GM18861 (cell line): ENCODE measurements at regions not wholly inside any gene's neighbourhood (a gene's known extent, or its start where the extent isn't known, plus 50 kb on each side); places are given as distances from the start of the nearest gene placed in this dataset.
"Not testable (repeated sequence)": the region's sequence is repeated elsewhere in the genome, so short reads cannot be mapped to it uniquely, and the experiment has no call there.

Experiments
- ATAC-seq: cut with Tn5 transposase; IDR thresholded peaks from one replicate; pipeline ENCODE4 v1.9.1; 2021; ENCODE audit not compliant: unreplicated experiment

DNA sequence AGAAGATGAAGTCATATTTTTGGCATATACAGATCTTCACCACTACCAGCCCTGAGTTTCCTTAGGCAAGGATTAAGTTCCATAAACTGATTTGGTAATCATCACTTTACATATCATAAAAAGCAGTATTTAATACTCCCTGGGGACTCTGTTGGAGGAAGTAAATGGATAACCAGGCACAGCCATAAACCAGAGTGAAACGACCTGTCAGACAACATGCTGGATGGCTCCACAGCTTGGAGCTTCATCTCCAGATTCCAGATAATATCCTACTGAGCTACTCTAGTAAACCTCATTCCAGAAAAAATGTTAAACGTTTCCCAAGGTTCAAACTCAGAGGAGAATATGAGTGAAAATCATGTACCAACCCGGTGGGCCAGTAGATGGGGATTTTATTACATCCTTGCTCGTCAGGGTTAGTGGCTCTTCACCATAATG, 109.2 kb downstream of the BASP1 start:
- ATAC-seq = no peak

- no peak for ATAC-seq
These were observed 109.7 kb downstream of the BASP1 start for GRCh38 chr5:17327048-17327625.

DNA sequence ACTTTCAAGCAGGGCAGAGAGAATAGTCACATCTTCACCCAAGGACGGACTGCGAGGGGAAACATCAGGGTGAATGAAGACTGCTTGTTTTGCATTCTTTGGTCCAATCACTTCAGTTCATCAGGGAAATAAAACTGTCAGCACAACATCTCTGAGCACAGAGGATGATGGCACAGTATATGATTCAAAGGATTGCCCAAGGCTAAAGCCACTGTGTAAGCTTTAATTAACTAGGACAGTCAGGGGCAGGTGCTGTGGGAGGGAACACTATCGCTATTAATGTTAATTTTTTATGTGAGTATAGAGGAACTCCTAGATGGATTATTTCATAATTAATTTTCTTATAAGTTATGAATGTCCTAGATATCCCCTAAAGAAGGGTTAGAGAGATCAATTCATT, 112.1 kb downstream of the BASP1 start:
- no peak for ATAC-seq

DNA sequence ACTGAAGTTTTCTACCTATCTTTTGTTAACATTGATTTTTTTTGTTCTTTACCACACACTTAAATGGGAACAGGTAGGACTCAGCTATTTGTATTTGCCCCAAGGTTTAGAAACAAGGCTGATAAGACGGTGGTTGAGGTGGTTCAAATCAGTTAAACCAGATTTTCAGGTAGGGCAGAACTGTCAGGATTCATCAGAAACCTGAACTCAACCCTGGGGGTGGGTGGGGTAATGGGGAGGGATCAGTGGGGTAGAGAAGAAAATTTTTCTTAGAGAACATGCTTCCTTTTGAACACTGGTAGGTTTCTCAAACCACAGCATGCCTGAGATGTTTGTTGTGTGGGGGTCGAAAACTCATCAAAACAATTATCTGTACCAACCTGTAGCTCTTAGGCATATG, 113.0 kb downstream of the BASP1 start:
- no peak for ATAC-seq

GRCh38 chr5:17331651-17332050, 114.2 kb downstream of the BASP1 start:
- no peak for ATAC-seq

DNA sequence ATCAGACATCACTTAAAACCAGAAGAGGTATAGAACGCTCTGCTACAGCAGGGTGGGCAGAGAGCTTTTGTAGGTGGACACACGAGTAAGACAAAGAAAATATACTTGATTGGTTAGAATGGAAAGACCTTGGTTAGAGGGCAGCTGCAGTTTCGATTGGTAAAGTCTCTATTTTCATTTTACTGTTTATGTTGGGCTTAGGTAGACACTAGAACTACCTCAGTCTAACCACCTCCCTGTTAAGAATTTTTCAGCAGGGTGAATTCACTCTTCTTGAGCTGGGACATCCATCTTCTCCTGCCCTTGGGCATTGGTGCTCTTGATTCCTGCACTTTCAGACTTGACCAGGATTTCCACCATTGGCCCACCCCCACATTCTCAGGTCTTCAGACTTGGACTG, 116.3 kb downstream of the BASP1 start:
- ATAC-seq = no peak

- no peak for ATAC-seq
These were observed 118.6 kb downstream of the BASP1 start for GRCh38 chr5:17336054-17336453.

DNA sequence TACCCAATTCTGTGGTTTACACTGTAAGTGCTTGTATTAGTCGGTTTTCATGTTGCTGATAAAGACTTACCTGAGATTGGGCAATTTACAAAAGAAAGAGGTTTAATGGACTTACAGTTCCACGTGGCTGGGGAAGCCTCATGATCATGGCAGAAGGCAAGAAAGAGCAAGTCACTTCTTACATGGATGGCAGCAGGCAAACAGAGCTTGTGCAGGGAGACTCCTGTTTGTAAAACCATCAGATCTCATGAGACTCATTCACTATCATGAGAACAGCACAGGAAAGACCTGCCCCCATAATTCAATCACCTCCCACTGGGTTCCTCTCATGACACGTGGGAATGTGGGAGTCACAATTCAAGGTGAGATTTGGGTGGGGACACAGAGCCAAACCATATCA, 119.3 kb downstream of the BASP1 start:
- ATAC-seq = not testable (repeated sequence)

DNA sequence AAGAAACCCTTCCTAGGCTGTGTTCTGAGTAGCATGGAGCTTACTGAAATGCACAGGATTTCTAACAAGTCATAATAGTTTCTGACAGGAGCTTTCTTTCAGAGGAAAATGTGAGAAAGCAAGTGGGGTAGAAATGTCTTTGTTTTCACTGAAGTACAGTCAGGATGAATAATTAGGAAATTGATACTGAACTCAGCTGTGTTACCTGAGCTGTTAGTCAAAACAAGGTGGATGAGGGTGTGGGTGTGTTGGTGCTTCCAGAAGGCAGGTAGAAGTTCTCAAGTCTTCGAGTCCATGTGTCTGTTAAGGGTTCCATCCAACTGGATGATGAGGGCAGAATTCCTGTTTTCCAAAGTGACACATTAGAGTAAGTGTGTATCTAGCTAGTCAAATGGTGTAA, 122.4 kb downstream of the BASP1 start:
- ATAC-seq = no peak

- ATAC-seq = no peak
These were observed 122.9 kb downstream of the BASP1 start for GRCh38 chr5:17340379-17340778.

GRCh38 chr5:17340819-17341218, 123.4 kb downstream of the BASP1 start:
- no peak for ATAC-seq

- ATAC-seq = peak; percentile 95
These were observed 126.2 kb downstream of the BASP1 start for GRCh38 chr5:17343675-17344074.

DNA sequence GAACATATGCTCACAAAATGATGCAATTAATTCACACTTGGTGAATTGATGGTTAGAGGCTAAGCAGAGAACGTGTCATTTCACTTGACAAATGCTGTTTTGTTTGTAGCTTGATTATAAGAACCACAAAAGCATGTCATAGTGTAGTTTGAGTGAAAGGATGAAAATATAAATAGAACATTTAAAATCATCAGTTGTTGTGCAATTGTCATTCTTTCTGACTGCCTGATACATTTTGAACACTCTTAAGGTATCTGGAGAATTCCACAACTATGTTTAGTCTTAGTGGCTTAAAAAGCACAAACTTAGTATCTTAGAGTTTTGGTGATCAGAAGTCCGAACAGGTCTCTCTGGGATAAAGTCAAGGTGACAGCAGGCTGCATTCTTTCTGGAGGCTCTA, 129.4 kb downstream of the BASP1 start:
- ATAC-seq = no peak

DNA sequence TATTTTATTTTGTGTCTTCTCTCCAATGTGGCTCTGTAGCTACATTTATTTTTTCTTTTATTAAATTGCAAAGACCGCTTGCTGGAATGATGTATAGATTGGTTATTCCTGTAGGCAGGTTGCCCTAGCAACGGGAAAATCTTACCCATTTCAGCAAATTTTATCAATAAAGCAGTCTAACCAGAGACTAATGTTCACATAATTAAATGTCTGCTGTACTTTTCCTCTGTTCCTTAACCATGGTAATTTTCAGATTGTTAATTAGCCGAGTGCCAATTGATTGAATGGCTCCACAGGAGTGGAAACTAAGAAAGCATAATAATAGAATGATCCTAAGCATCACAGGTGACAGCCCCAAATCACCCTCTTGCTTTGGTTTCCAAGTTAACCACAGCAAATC, 134.8 kb downstream of the BASP1 start:
- ATAC-seq = no peak

- ATAC-seq = no peak
These were observed 136.8 kb downstream of the BASP1 start for GRCh38 chr5:17354265-17354664.

- ATAC-seq = no peak
These were observed 138.3 kb downstream of the BASP1 start for GRCh38 chr5:17355586-17356346.

DNA sequence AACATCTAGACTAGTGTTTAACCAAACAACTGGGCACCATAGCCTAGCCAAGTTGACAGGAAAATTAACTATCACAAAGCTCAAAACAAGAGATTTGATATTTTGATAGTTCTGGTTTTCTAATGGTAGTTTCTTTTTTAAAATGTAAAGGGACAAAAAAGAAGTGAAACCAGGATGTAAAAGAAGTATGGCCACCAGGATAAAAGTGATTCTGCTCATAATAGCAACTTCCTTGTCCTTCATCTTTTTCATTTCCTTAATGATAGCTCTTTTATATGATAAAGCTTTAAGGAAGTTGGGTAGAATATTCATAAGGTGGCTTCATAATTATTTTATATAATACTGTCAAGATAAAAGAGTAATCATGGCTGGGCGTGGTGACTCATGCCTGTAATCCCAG, 139.1 kb downstream of the BASP1 start:
- no peak for ATAC-seq

GRCh38 chr5:17357504-17357903, 140.1 kb downstream of the BASP1 start:
- no peak for ATAC-seq

GRCh38 chr5:17358031-17358430, 140.0 kb upstream of the TAF11L2 start:
- no peak for ATAC-seq

DNA sequence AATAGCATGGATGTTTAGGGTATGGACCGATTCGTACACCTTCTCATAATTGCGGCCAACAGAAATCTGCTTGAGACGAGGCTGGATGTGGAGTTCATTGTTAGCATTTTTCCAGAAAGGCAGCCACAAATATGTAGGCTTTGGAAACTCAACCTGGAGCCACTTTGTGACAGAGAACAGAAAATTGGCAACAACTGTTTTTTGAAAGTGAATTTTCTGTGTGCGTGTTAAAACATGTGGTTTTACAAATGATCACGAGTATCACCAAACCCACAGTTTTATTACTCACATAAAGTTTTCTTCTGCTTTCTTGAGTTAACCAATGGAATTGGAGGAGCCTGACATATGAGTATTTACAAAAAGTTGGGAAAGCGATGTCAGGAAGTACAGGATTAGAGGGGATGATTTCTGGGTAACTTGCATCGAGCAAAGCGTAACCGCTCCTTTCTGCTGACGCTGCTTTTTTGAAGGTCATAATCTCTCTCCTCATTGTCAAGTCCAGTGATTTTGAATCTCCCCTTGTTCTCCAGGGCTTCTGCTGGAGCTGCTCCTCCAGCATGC, 138.5 kb upstream of the TAF11L2 start:
- no peak for ATAC-seq

DNA sequence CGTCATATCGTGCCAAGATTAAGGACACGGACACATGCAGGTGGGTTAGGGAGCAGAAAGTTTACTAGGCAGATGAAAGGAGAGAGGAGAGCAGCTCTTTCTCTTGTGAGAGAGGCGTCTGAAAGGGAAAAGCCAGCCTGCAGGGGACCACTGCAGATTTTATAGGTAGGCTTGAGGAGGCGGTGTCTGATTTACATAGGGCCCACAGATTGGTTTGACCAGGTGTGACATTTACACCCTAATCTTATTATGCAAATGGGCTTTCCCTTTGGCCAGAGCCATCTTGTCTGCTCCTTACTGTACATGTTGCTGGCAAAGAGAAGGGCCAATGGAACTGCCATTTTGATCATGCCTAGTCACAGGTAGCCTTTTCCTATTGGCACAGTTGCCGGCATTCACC, 137.2 kb upstream of the TAF11L2 start:
- no peak for ATAC-seq

- ATAC-seq = no peak
These were observed 136.7 kb upstream of the TAF11L2 start for GRCh38 chr5:17361331-17361730.
